ENCODE measurements at regions not wholly inside any gene's neighbourhood (a gene's known extent, or its start where the extent isn't known, plus 50 kb on each side); places are given as distances from the start of the nearest gene placed in this dataset.

DNA sequence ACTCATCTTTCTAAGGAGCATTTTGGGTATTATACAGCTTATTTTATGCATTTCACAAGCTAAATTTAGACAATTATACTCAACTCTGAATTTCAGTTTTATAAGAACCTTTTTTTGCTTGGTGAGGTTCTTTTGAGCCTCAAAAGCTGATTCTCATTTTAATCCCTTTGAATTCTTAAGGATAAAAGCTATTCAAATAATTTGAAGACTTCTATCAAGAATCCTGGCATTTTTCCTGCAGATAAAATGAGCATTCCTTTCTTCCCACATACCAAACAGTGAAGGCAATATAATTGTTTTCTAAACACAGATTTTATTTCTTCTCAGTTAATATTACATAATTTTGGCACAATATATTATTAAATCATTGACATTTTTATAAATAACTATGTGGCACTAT lies 118.4 kb upstream of the GPM6A start:
- TF ChIP-seq, protein P1, sequence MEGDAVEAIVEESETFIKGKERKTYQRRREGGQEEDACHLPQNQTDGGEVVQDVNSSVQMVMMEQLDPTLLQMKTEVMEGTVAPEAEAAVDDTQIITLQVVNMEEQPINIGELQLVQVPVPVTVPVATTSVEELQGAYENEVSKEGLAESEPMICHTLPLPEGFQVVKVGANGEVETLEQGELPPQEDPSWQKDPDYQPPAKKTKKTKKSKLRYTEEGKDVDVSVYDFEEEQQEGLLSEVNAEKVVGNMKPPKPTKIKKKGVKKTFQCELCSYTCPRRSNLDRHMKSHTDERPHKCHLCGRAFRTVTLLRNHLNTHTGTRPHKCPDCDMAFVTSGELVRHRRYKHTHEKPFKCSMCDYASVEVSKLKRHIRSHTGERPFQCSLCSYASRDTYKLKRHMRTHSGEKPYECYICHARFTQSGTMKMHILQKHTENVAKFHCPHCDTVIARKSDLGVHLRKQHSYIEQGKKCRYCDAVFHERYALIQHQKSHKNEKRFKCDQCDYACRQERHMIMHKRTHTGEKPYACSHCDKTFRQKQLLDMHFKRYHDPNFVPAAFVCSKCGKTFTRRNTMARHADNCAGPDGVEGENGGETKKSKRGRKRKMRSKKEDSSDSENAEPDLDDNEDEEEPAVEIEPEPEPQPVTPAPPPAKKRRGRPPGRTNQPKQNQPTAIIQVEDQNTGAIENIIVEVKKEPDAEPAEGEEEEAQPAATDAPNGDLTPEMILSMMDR (IDR thresholded peaks at IDR 0.05): no peak
- ATAC-seq (ENCODE audit: low read depth): no peak
- no peaks in the 10 kb centered on the region for H3K27me3 Mint-ChIP-seq
- DNase-seq: no peak
- POLR2A ChIA-PET: no interaction called here
- CTCF ChIA-PET: no interaction called here
- H3K9me3 Mint-ChIP-seq: no peaks in the 10 kb centered on the region
- no peaks in the 10 kb centered on the region for H3K36me3 Mint-ChIP-seq (ENCODE audit: low read depth)
- no peak overlapping the region for H3K4me3 Mint-ChIP-seq
- no peaks in the 10 kb centered on the region for H3K4me1 Mint-ChIP-seq
- no peak overlapping the region for H3K27ac Mint-ChIP-seq
- intact Hi-C loops (cut with micrococcal nuclease): no loop called here

DNA sequence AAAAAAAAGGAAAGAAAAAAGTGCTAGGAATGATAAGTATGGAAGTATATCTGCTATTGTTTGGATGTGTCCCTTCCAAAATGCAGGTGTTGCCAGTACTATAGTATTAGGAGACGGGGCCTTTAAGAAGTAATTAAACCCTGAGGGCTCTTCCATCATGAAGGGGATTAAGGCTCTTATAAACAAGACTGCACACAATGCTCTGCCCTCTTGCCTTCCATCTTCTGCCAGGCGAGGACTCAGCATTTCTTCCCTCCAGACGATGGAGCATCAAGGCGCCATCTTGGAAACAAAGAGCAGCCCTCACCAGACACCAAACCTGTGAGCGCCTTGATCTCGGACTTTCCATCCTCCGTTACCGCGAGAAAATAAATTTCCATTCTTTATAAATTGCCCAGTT lies 120.1 kb upstream of the GPM6A start:
- CTCF ChIA-PET: no interaction called here
- Mint-ChIP-seq H3K9me3 (no peaks in the 10 kb centered on the region), H3K4me3 (no peak overlapping the region), H3K27ac (no peak overlapping the region), H3K27me3 (no peaks in the 10 kb centered on the region), H3K36me3 (ENCODE audit: low read depth) (no peaks in the 10 kb centered on the region), H3K4me1 (no peaks in the 10 kb centered on the region)
- intact Hi-C loops (cut with micrococcal nuclease): no loop called here
- ATAC-seq (ENCODE audit: low read depth) (no peak), DNase-seq (no peak)
- TF ChIP-seq, protein P1 (IDR thresholded peaks at IDR 0.05): no peak
- POLR2A ChIA-PET: no interaction called here

DNA sequence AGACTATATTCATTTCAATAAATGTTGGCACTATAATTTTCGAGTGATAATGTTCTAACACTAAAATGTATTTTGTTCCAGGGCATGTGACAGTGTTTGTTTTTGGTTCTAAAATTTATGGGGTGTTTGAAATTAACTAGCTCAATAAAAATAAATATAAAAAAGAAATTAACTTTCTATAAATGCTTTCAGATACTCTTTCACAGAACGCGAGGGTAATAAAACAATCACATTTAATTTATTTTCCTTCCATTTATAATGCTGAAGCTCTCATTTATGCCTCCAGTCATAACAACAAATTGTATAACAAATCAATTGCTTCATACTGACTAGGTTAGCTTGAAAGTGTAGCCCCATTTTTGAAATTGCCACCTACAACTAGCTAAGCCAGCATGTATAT lies 122.4 kb upstream of the GPM6A start:
- Mint-ChIP-seq H3K4me3 (no peak overlapping the region), H3K27me3 (no peaks in the 10 kb centered on the region), H3K36me3 (ENCODE audit: low read depth) (no peaks in the 10 kb centered on the region), H3K4me1 (no peaks in the 10 kb centered on the region), H3K27ac (no peak overlapping the region), H3K9me3 (no peaks in the 10 kb centered on the region)
- CTCF ChIA-PET: no interaction called here
- TF ChIP-seq, protein P1 (IDR thresholded peaks at IDR 0.05): no peak
- no peak for DNase-seq
- ATAC-seq (ENCODE audit: low read depth): no peak
- POLR2A ChIA-PET: no interaction called here
- intact Hi-C loops (cut with micrococcal nuclease): no loop called here

DNA sequence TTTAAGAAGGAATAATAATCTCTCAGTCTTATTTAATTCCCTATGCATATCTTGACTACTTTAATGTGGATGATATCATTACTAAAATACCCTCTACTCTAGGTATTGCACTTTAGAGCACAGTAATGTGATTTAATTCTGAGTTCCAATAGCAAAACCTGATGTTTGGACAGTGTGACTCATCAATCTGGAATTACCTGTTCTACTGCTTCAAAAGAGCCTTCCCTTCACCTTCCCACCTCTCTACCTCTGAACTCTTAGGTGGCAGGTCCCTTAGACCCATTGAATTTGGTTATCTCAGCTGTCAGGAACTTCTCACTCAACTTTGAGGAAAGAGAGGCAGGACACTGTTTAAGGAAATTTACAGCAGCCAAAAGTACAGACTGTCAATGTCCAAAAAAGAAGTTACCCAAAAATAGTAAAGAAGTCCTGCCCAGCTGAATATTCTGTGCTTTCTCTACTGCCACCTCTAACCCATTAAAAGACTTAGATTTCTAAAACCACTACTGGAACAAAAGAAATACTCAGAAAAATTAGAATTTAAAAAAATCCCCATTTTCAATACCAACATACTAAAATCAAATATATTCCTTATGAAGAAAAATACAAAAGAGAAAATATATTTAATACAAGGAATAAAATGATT lies 123.1 kb upstream of the GPM6A start:
- Mint-ChIP-seq H3K36me3 (ENCODE audit: low read depth) (no peaks in the 10 kb centered on the region), H3K27ac (no peak overlapping the region), H3K4me1 (no peaks in the 10 kb centered on the region), H3K27me3 (no peaks in the 10 kb centered on the region), H3K4me3 (no peak overlapping the region), H3K9me3 (no peaks in the 10 kb centered on the region)
- DNase-seq (no peak), ATAC-seq (ENCODE audit: low read depth) (no peak)
- CTCF ChIA-PET: no interaction called here
- TF ChIP-seq, protein P1 (IDR thresholded peaks at IDR 0.05): no peak
- POLR2A ChIA-PET: no interaction called here
- intact Hi-C loops (cut with micrococcal nuclease): no loop called here

DNA sequence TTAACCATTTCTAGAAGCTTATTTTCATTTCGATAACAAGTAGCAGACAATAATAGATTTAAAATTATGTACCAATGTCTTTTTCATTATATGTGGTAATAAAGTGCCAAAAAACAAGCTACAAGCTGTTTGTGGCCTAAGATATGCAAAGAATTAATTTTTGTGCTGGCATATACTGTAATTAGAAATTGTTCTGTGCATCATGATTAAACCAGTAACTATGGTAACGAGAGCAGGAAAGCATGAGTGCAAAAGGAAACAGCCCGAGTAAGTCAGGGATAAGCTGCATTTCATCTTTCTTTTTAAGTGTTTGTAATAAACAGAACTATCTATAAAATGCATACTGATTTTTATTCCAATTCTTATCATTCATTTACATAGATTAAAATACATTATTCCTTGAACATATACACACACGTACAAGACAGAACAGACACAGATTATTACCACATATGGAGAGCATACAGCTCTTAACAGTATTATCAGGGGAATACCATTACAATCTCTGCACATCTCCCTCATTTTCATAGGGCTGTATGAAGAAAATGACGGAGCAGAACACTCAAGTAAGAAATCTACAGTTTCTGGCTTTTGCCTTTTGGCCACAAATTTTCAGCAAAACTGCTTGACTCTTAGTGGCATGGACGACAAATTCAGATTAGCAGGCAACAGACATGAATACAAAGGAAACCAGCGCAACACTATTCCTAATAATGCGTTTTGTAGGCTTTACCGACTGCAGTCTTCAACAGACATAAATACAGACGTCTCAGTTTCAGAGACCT lies 121.3 kb upstream of the WDR17 start:
- DNase-seq (no peak), ATAC-seq (ENCODE audit: low read depth) (no peak)
- Mint-ChIP-seq H3K9me3 (no peaks in the 10 kb centered on the region), H3K4me3 (no peak overlapping the region), H3K4me1 (peaks cover 6% of the 10 kb centered on the region), H3K27ac (no peak overlapping the region), H3K36me3 (ENCODE audit: low read depth) (no peaks in the 10 kb centered on the region), H3K27me3 (no peaks in the 10 kb centered on the region)
- TF ChIP-seq, protein P1 (IDR thresholded peaks at IDR 0.05): no peak
- POLR2A ChIA-PET: no interaction called here
- intact Hi-C loops (cut with micrococcal nuclease): no loop called here
- CTCF ChIA-PET: interaction anchor here (0.7 to 1.4 kb wide), 3 partner anchors 10 to 1103 kb away, joined by 3 read pairs; no protein-coding TSS in a partner anchor

Data from activated B cell treated with CpG ODN at 0.5 μM for 24 hours (primary cell).